MG63 (cell line): ENCODE measurements at regions not wholly inside any gene's neighbourhood (a gene's known extent, or its start where the extent isn't known, plus 50 kb on each side); places are given as distances from the start of the nearest gene placed in this dataset.

Experiments used
- DNase-seq: peaks from one replicate; pipeline ENCODE4 v3.0.0-alpha.2; 2020
- H3K27me3 ChIP-seq: fragments of 250-450 bp; sonication (Bioruptor Pico); 2 replicates; pipeline ENCODE4 v1.5.1; 2020; ENCODE audit warnings: mild to moderate bottlenecking, moderate library complexity
- H3K36me3 ChIP-seq: fragments of 250-450 bp; sonication (Bioruptor Pico); 2 replicates; pipeline ENCODE4 v1.5.1; 2020; ENCODE audit warnings: mild to moderate bottlenecking, moderate library complexity
- H3K4me3 ChIP-seq: fragments of 250-450 bp; sonication (Bioruptor Pico); 2 replicates; pipeline ENCODE4 v1.5.1; 2020; ENCODE audit warnings: mild to moderate bottlenecking, moderate library complexity
- H3K9me3 ChIP-seq: fragments of 250-450 bp; sonication (Bioruptor Pico); 2 replicates; pipeline ENCODE4 v1.5.1; 2020; ENCODE audit warnings: mild to moderate bottlenecking, moderate library complexity

DNA sequence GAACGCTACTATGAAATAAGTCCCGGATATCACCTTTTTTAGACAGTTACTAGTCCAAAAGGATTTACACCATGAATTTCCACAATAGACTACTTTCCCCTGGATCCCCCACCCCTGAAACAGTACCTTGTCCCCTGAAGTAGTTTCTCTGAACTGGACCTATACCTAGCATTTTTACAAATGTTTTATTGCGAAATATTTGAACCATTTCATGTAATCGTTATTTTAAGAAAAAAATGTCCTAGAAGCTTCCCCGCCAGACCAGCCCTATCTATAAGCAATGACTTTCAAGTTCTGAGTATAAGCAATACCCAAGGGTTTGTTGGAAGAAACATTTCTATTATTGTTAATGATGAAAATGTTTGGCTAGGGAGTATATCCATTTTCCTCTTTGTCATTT, 517.8 kb upstream of the IGFBP7 start:
- Histone ChIP-seq H3K4me3 (no peak overlapping the region), H3K36me3 (no peaks in the 10 kb centered on the region), H3K9me3 (no peaks in the 10 kb centered on the region), H3K27me3 (no peaks in the 10 kb centered on the region)
- no peak for DNase-seq

DNA sequence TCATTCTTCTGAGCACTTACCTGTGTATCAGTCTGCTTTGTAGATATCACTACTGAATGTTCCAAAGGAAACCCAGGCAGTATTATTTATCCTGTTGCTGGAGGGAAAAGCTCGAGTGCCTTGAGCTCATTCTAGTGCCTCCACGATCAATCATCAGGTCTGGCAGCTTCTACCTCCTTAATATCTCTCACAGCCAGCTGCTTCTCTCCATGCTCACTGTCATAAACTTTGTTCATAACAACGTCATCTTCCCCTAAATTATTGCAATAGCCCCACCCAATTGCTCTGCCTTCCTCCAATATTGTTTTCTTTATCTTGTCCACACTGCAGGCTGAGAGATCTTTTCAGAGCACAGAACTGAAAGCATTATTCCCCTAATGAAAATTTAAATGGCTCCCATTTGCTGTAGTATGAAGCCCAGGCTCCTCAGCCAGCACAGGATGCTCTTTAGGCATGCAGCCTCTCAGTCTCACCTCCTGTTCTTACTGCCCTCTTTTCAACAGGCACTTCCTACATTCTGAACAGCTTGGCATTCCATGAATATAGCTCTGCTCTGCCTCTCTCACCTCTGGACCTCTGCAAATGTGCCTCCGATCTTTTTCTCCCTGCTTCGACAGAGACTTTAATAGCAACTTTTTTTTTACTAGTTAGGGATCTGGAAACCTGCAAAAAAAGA, 504.2 kb upstream of the IGFBP7 start:
- Histone ChIP-seq H3K27me3 (no peaks in the 10 kb centered on the region), H3K36me3 (no peaks in the 10 kb centered on the region), H3K4me3 (no peak overlapping the region), H3K9me3 (no peaks in the 10 kb centered on the region)
- no peak for DNase-seq

DNA sequence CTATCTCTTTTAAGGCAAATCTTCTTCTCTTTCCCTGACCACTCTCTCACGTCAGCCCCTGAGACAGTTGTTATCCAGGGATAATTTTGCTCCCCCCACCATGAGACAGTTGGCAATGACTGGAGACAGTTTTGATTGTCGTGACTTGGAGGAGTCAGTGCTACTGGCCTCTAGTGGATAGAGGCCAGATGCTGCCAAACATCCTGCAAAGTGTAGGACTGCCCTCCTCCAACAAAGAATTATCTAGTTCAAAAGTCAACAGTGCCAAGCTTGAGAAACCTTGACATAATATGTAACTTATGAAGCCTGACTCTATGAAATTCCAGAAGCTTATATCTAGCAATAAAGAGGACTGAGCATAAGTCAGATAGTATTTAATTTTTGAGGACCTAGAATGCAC, 502.1 kb upstream of the IGFBP7 start:
- no peaks in the 10 kb centered on the region for H3K27me3 ChIP-seq
- H3K9me3 ChIP-seq, result no peaks in the 10 kb centered on the region
- no peak for DNase-seq
- H3K4me3 ChIP-seq, result no peak overlapping the region
- H3K36me3 ChIP-seq, result no peaks in the 10 kb centered on the region

DNA sequence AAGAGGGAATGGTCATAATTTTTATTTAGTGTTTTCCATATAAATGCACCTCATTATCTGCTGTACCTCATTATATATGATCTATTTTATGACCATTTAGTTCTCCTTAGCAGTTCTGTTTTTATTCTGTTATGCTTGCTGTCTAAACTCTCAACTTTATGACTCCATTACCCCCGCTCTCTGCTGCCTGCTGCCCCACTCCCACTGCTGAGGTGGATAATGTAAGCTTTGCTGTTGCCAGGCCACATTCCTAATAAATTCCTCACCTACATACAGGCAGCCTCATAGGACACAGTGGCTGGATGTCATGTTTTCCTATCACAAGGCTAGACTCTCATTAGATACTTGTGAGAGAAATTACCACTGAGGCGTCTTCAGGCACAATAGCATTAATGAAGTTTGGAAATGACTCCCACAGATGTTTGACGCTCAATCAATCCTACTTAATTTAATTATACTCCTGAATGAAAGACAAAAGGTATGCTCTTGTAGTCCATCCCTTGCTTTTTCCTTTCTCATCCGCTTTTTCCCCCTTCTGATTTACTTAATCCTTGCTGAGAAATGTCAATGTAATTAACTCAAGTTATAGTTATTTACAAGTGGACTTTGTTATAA, 497.5 kb upstream of the IGFBP7 start:
- H3K36me3 ChIP-seq, result no peaks in the 10 kb centered on the region
- no peak for DNase-seq
- no peaks in the 10 kb centered on the region for H3K9me3 ChIP-seq
- no peaks in the 10 kb centered on the region for H3K27me3 ChIP-seq
- no peak overlapping the region for H3K4me3 ChIP-seq

DNA sequence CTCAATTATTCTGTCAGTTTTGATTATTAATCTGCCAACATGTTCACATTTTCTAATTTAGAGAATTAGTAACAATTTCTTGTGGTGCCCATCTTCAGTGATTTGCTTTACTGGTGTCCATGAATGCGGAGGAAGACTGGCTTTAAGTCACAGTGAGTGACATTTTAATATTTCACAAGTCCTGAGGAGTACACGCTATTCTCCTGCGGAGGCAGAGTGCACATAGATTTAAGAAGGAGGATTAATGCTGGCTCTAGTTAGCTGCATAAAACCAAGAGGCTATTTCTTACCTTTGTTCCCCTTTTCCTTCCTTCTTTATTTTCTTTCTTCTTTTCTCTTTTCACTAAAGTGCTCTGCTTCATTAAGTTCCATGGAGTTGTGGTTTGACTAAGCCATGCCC, 495.2 kb upstream of the IGFBP7 start:
- Histone ChIP-seq H3K36me3 (no peaks in the 10 kb centered on the region), H3K9me3 (no peaks in the 10 kb centered on the region), H3K27me3 (no peaks in the 10 kb centered on the region), H3K4me3 (no peak overlapping the region)
- DNase-seq, result no peak

DNA sequence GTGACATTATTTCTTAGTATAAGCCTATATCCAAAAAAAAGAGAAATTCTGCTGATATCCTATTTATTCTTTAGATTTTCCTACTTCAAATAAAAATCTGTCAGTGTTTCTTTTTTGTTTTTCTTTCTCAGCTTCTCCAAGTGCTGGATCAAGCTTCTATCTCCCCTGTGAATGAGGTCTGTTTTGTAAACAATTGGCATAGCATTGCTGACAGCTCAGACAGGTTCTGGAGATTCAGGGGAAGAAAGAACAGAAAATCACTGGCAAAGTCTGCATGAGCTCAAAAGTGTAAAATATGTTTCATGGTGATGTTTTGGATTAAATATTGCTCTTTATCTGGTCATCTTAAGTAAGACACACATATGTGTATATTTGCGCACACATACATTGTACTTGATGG, 492.0 kb upstream of the IGFBP7 start:
- Histone ChIP-seq H3K9me3 (no peaks in the 10 kb centered on the region), H3K27me3 (no peaks in the 10 kb centered on the region), H3K4me3 (no peak overlapping the region), H3K36me3 (no peaks in the 10 kb centered on the region)
- DNase-seq, result no peak

DNA sequence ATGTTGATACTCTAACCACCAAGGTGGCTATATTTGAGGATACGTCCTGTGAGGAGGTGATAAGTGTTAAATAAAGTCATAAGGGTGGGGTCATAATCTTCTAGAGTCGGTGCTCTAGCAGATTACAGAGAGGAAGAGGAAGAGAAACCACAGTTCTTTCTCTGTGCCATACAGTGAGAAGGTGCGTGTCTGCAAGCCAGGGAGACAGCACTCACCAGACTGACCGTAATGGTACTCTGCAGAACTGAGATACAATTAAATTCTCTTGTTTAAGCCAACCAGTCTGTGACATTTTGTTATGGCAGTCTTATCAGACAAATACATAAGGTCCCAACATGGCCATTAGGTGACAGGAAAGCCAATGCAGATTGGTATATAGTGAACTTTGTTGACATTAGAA, 480.9 kb upstream of the IGFBP7 start:
- H3K27me3 ChIP-seq, result no peaks in the 10 kb centered on the region

DNA sequence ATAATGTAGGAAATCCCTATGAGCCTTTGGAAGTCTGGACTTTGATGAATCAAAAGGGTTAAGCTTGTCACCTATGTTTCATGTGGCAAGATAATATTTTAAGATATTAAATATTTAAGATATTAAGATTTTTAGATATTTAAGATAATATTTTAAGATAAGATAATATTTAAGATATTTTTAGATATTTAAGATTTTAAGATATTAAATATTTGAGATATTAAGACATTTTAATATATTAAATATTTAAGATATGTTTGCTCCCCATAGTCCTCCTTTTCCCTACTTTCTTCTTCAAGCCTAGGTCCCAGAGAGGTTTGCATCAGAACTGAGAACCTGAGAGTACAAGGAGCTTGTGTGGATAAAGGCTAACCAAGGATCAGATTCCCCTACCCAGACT, 478.4 kb upstream of the IGFBP7 start:
- DNase-seq, result no peak

More for the DNA sequence above, 480.9 kb upstream of the IGFBP7 start:
- no peak overlapping the region for H3K4me3 ChIP-seq
- DNase-seq, result no peak
- H3K9me3 ChIP-seq, result no peaks in the 10 kb centered on the region
- no peaks in the 10 kb centered on the region for H3K36me3 ChIP-seq

DNA sequence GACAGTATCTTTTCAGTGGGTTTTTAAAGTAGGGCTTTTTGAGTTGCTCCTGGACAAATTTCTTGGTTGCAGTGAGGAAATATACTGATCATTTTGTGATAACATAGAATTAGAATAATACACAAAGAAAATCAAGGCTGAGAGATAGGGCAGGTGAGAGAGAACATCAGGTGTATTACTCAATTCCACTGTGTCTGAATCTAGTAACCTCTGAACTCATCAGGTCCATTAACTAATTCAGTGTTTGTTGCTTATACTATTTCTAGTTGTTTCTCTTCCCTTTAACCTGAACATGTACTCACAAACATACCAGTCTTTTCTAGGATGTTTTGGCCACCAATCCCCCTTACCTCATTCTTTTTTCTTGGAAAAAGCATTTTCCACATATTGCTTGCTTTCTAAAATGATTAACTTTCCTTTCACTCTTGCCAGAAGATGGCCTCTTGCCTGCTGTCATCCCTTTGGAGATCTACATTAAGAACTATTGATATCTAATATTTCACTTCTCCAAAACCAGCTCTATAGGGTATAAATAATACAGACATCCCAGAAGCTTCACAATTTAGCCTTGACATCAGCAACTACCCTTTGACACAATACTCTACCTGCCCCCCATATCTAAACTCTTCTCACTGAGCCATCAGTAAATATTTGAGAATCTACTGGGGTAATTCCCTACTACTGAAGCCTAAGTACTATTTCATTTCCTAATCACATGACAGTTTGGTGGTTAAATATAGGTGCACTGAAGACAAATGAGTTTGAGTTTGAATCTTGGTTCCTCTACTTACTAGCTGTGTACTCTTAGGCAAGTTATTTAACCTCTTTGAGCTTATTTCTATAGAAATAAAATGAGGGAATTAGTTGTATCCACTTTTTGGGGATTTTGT, 470.8 kb upstream of the IGFBP7 start:
- no peak overlapping the region for H3K4me3 ChIP-seq
- DNase-seq, result no peak
- no peaks in the 10 kb centered on the region for H3K27me3 ChIP-seq
- H3K36me3 ChIP-seq, result no peaks in the 10 kb centered on the region
- no peaks in the 10 kb centered on the region for H3K9me3 ChIP-seq

More for the DNA sequence above, 478.4 kb upstream of the IGFBP7 start:
- Histone ChIP-seq H3K27me3 (no peaks in the 10 kb centered on the region), H3K36me3 (no peaks in the 10 kb centered on the region), H3K9me3 (no peaks in the 10 kb centered on the region), H3K4me3 (no peak overlapping the region)

DNA sequence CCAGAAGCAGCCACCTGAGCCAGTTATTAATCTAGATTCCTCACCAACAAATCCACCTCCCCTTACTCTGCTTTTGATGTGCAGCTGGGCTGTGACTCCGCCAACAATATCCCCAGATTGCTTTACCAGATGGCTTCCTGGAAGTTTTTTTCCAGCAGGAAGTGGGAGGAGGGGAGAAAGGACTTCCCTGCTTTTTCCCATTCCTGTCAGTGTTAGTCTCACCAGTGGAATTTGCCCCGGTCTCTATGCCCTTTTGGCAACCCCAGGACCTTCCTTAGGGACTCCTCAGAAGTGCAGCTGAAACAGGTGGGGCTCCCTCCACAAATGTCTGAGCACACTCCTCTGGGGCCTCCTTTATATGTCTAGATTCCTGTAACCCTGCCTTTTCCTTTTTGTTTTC, 465.2 kb upstream of the IGFBP7 start:
- Histone ChIP-seq H3K4me3 (no peak overlapping the region), H3K36me3 (no peaks in the 10 kb centered on the region), H3K9me3 (no peaks in the 10 kb centered on the region), H3K27me3 (no peaks in the 10 kb centered on the region)
- no peak for DNase-seq

DNA sequence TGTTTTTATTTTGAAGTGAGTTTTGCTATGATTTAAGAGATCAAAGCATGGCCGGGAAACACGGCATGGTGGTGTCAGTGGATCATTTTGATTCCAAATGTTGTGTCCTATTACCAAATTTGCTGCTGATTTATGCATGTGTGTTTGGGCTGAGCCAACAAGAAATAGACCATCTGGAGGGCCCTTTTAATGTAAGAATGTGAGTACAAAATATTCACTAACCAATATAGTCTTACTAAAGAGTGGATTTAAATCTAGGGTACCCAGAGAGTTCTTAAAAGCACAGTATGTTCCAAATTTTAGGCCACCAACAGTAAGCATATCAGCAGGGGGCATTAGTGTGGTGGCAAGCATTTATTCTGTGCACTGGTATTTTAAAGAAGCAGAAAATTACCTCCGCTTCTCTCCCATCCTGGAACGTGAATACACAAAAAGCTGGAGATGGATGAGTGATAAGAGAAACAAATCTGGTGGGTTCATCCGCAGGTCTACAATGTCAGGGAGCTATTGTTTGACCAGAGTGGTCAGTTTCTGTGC, 444.4 kb upstream of the IGFBP7 start:
- no peaks in the 10 kb centered on the region for H3K9me3 ChIP-seq
- no peaks in the 10 kb centered on the region for H3K36me3 ChIP-seq
- no peak overlapping the region for H3K4me3 ChIP-seq
- DNase-seq, result no peak
- H3K27me3 ChIP-seq, result no peaks in the 10 kb centered on the region

DNA sequence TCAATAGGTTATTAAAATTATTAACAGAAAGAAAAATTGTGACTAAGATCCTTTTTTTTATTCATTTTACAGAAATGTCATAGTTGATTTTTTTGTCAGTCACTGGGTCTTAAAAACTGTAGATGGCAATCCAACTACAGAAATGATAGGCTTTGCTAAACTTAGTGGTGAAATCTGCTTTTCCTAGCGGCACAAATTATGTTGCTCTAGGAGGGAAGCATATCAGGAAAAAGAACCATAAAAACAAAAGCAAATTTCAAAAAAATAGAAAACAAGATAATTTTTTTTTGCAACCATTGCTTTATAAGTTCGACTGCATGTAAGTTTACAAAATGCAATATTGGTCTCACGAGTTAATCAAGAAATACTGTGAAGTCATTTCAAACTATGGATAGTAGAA, 443.5 kb upstream of the IGFBP7 start:
- Histone ChIP-seq H3K36me3 (no peaks in the 10 kb centered on the region), H3K9me3 (no peaks in the 10 kb centered on the region), H3K27me3 (no peaks in the 10 kb centered on the region), H3K4me3 (no peak overlapping the region)
- DNase-seq, result no peak

DNA sequence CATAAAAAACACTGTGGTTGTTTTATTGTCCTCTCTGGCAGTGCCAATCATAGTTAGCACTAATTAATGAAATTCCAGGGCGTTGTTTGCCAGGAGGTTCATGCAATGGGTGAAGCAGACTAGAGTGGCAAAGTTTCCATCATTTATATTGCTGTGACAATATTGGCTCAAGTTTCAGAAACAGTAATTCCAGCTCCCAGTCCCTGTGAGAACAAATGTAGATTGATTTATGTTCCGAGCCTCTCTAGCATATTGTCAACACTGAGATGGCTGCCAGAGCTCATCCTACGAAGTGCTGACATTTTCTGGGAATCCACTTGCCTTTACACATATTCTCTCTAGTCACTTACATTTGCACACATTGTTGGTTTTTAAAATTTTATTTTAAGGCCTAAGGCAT, 440.0 kb upstream of the IGFBP7 start:
- Histone ChIP-seq H3K4me3 (no peak overlapping the region), H3K36me3 (no peaks in the 10 kb centered on the region), H3K27me3 (no peaks in the 10 kb centered on the region), H3K9me3 (no peaks in the 10 kb centered on the region)
- DNase-seq, result no peak

DNA sequence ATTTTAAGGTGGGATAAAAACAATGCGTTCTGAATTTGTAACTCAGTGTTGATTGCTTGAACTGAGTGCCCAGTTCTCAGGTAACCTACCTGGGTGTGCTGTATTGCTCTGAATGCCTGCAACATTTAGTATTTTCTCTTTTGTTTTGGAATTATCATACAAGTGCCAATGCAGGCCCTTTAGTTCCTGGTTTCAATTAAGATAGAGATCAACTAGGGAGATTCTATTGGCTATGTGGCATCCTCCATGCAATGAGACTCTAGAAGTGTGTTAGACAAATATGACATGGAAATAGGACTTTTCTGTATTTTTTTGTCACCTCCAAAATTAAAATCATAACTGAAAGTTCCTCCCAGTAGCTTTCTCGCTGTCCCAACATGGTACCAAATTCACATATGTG, 438.7 kb upstream of the IGFBP7 start:
- Histone ChIP-seq H3K27me3 (no peaks in the 10 kb centered on the region), H3K4me3 (no peak overlapping the region), H3K36me3 (no peaks in the 10 kb centered on the region), H3K9me3 (no peaks in the 10 kb centered on the region)
- no peak for DNase-seq

DNA sequence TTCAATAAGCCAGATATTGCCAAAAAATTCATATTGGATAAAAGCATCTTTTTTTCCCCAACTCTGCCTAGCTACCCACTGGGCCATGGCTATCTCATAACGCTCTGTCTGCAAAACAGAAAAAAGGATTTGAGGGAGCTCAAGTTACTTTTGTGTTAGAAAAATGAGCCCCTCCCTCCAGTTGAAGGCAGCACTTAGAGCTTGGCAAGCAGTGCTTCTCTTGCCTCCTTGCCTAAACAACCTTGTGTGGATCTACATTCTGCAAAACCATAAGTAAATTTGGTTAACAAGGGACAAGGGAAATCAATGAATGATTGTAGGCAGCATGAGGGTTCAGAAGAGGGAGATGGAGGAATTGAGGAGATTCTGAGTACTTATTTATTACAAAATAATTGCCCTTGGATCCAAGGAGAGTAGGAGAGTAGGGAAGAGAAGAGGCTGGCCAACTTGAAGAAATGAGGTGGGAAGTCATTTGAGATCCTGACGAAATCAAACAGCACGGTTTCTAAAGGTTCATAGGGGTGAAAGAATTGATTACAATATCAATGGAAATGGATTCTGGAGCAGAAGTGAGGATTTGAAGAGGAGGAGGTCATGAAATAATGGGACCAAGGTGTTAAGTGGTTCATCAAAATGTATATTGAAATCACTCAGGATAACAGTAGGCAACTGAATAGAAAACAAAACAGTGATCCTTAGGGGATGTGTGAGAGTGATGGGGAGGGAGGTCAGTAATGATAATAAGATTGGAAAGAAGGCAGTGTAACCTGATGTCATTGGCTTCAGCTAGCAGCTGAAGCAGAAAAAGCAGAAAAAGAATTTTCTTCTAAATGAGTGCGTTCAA, 434.8 kb upstream of the IGFBP7 start:
- Histone ChIP-seq H3K9me3 (no peaks in the 10 kb centered on the region), H3K36me3 (no peaks in the 10 kb centered on the region), H3K4me3 (no peak overlapping the region), H3K27me3 (no peaks in the 10 kb centered on the region)
- no peak for DNase-seq

DNA sequence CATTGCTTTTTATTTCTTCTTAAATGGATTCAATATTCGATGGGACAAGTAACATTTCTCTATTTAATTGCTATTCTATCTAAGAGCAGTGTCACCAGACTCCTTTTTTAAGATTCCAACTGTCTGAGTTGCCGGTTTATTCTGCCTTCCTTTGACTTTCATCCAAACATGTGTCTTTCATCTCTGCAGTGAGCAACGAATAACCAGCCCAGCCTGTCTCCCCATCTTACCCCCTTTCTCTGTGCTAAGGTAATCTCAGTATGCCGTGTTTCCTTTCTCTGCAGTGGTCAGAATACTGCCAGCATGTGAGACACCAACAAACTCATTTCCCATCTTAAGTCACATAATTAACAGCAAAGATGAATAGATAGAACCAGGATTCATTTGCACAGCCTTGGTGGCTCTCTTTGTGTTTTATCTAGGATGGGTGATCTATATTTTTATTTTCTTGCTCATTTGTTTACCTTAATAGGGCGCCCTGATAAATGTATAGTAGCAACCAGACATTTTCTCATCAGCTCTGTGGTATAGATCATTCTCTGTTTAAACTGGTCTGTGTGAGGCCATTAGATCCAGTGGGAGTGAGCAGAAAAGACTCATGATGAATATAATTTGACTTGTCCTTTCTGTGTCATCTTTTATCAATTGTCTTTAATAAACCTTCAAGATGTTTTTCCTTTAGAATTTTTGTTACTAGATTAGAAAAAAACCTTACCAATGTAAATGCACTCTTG, 394.8 kb upstream of the IGFBP7 start:
- DNase-seq, result no peak
- Histone ChIP-seq H3K36me3 (no peaks in the 10 kb centered on the region), H3K27me3 (no peaks in the 10 kb centered on the region), H3K9me3 (no peaks in the 10 kb centered on the region), H3K4me3 (no peak overlapping the region)
